GM18511 (cell line): ENCODE measurements at regions not wholly inside any gene's neighbourhood (a gene's known extent, or its start where the extent isn't known, plus 50 kb on each side); places are given as distances from the start of the nearest gene placed in this dataset.
"Not testable (repeated sequence)": the region's sequence is repeated elsewhere in the genome, so short reads cannot be mapped to it uniquely, and the experiment has no call there.

ENCODE experiments used
- ATAC-seq: cut with Tn5 transposase; IDR thresholded peaks from one replicate; pipeline ENCODE4 v1.9.1; 2021; ENCODE audit warnings: mild to moderate bottlenecking, moderate library complexity; ENCODE audit not compliant: unreplicated experiment

DNA sequence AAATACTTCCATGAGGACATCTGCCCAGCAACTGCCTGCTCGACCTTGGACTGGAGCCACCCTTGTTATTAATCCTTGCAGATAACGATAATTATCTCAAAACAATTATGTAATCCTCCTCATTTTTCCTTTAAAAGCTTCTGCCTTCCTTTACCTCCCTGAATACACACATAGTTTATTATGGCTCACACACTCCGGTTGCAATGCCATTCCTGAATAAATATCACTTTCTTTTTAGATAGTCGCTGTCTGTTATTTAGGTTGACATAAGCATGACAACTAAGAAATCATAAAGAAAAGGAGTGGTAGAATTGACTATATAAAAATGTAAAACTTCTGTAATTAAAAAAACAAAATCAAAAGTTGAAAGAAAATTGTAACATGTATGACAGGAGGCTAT, 64.8 kb downstream of the B4GALT7 start:
- ATAC-seq, result not testable (repeated sequence)

DNA sequence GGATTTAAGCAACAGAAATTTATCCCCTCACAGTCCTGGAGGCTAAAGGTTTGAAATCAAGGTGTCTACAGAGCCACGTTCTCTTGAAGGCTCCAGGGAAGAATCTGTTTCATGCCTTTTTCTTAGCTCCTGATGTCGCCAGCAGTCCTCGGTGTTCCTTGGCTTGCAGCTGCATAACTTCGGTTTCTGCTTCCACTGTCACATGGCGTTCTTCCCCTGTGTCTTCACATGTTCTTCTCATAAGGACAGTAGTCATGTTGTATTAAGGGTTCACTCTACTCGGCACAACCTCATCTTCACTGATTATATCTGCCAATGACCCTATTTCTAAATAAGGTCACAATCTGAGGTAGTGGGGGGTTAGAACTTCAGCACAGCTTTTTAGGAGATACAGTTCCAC, 65.2 kb downstream of the B4GALT7 start:
- ATAC-seq, result not testable (repeated sequence)

DNA sequence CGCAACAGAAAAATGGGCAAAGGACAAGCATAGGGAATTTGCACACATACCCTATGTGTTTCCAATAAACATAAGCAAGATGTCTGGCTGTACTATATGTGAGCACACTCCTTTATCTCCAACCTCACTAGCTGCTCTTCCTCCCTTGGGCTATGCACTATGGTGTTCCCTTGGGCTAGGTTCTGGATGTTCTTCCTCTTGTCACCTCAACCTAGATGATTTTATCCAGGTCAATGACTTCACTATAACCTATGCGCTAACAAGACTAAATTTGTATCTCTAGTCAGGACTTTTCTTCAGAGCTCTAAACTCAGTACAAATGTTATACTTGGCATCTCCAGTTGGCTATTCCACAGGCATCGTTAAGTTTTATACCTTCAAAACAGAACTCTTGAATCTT, 66.0 kb downstream of the B4GALT7 start:
- not testable (repeated sequence) for ATAC-seq

GRCh38 chr5:177671035-177671754, 71.3 kb downstream of the B4GALT7 start:
- peak; percentile 37 for ATAC-seq

- peak; percentile 77 for ATAC-seq
Observed at GRCh38 chr5:177671755-177672690, 72.1 kb downstream of the B4GALT7 start.
